H9 (cell line): ENCODE measurements at regions not wholly inside any gene's neighbourhood (a gene's known extent, or its start where the extent isn't known, plus 50 kb on each side); places are given as distances from the start of the nearest gene placed in this dataset.

Source experiments
- DNase-seq: peaks from one replicate; pipeline ENCODE4 v3.0.0-alpha.2; 2017
- H2AFZ ChIP-seq: one replicate; pipeline ENCODE4 v1.6.1; 2013; ENCODE audit warnings: mild to moderate bottlenecking, low read length, control low read depth, moderate library complexity
- H2AK5ac ChIP-seq: 2 replicates; pipeline ENCODE4 v1.6.1; 2013; ENCODE audit warnings: low read length, control low read depth, mixed read lengths; ENCODE audit not compliant: insufficient read length
- H2BK120ac ChIP-seq: one replicate; pipeline ENCODE4 v1.6.1; 2013; ENCODE audit warnings: low read depth, mild to moderate bottlenecking, low read length, control low read depth, inconsistent platforms; ENCODE audit not compliant: poor library complexity, severe bottlenecking
- H2BK12ac ChIP-seq: 2 replicates; pipeline ENCODE4 v1.6.1; 2013; ENCODE audit warnings: low read length, control low read depth, mixed read lengths, low read depth; ENCODE audit not compliant: insufficient read length
- H2BK15ac ChIP-seq: 2 replicates; pipeline ENCODE4 v1.6.1; 2013; ENCODE audit warnings: low read depth, low read length, control low read depth
- H2BK20ac ChIP-seq: one replicate; pipeline ENCODE4 v1.6.1; 2013; ENCODE audit warnings: low read depth, mild to moderate bottlenecking, low read length, control low read depth, inconsistent platforms; ENCODE audit not compliant: poor library complexity, severe bottlenecking
- H2BK5ac ChIP-seq: 2 replicates; pipeline ENCODE4 v1.6.1; 2013; ENCODE audit warnings: low read length, control low read depth, mixed read lengths; ENCODE audit not compliant: insufficient read length
- H3K14ac ChIP-seq: 2 replicates; pipeline ENCODE4 v1.6.1; 2013; ENCODE audit warnings: low read length, control low read depth; ENCODE audit not compliant: insufficient read depth
- H3K18ac ChIP-seq: 2 replicates; pipeline ENCODE4 v1.6.1; 2013; ENCODE audit warnings: low read depth, mild to moderate bottlenecking, mixed read lengths, low read length, control low read depth; ENCODE audit not compliant: insufficient read length
- H3K23ac ChIP-seq: 2 replicates; pipeline ENCODE4 v1.6.1; 2013; ENCODE audit warnings: low read length, control low read depth, mixed read lengths, low read depth; ENCODE audit not compliant: insufficient read length
- H3K23me2 ChIP-seq: 2 replicates; pipeline ENCODE4 v1.6.1; 2013; ENCODE audit warnings: low read depth, mild to moderate bottlenecking, mixed read lengths, low read length, control low read depth; ENCODE audit not compliant: insufficient read length, poor library complexity, severe bottlenecking
- H3K27ac ChIP-seq: 2 replicates; pipeline ENCODE4 v1.5.1; 2013; ENCODE audit warnings: low read length, control low read depth, mixed read lengths, low read depth; ENCODE audit not compliant: insufficient read length
- H3K27me3 ChIP-seq: 2 replicates; pipeline ENCODE4 v1.6.1; 2013; ENCODE audit warnings: low read length, control low read depth, inconsistent platforms; ENCODE audit not compliant: insufficient read depth
- H3K4ac ChIP-seq: 2 replicates; pipeline ENCODE4 v1.6.1; 2013; ENCODE audit warnings: low read depth, mild to moderate bottlenecking, control low read depth, inconsistent platforms, low read length, moderate library complexity
- H3K4me1 ChIP-seq: 2 replicates; pipeline ENCODE4 v1.6.1; 2013; ENCODE audit warnings: low read length, control low read depth, inconsistent platforms; ENCODE audit not compliant: insufficient read depth
- H3K4me2 ChIP-seq: 2 replicates; pipeline ENCODE4 v1.6.1; 2013; ENCODE audit warnings: low read length, control low read depth, mixed read lengths; ENCODE audit not compliant: insufficient read length, insufficient read depth
- H3K56ac ChIP-seq: 2 replicates; pipeline ENCODE4 v1.6.1; 2013; ENCODE audit warnings: low read depth, mild to moderate bottlenecking, mixed read lengths, low read length, control low read depth; ENCODE audit not compliant: insufficient read length
- H3K79me1 ChIP-seq: 2 replicates; pipeline ENCODE4 v1.6.1; 2013; ENCODE audit warnings: low read depth, mild to moderate bottlenecking, moderate library complexity, low read length, control low read depth, inconsistent platforms; ENCODE audit not compliant: insufficient read depth, poor library complexity, severe bottlenecking
- H3K79me2 ChIP-seq: 2 replicates; pipeline ENCODE4 v1.6.1; 2013; ENCODE audit warnings: low read length, control low read depth, inconsistent platforms; ENCODE audit not compliant: insufficient read depth
- H3K9ac ChIP-seq: 2 replicates; pipeline ENCODE4 v1.6.1; 2013; ENCODE audit warnings: low read length, control low read depth, mixed read lengths; ENCODE audit not compliant: insufficient read length; ENCODE audit errors: extremely low read depth
- H3K9me3 ChIP-seq: one replicate; pipeline ENCODE4 v1.6.1; 2013; ENCODE audit warnings: low read depth, low read length, inconsistent platforms; ENCODE audit not compliant: control insufficient read depth
- H3T11ph ChIP-seq: one replicate; pipeline ENCODE4 v1.6.1; 2013; ENCODE audit warnings: mild to moderate bottlenecking, low read length, control low read depth, inconsistent platforms
- H4K20me1 ChIP-seq: one replicate; pipeline ENCODE4 v1.6.1; 2013; ENCODE audit not compliant: control insufficient read depth, insufficient read length, insufficient read depth
- H4K5ac ChIP-seq: 2 replicates; pipeline ENCODE4 v1.6.1; 2013; ENCODE audit warnings: low read depth, mild to moderate bottlenecking, mixed read lengths, low read length, control low read depth; ENCODE audit not compliant: insufficient read length
- H4K8ac ChIP-seq: replicated peaks from 2 replicates; pipeline ENCODE4 v1.6.1; 2013; ENCODE audit warnings: low read length, control low read depth, mixed read lengths, low read depth; ENCODE audit not compliant: insufficient read length
- H4K91ac ChIP-seq: 2 replicates; pipeline ENCODE4 v1.6.1; 2013; ENCODE audit warnings: low read depth, mild to moderate bottlenecking, moderate library complexity, mixed read lengths, low read length, control low read depth; ENCODE audit not compliant: insufficient read length
- H3K27ac Mint-ChIP-seq, 3 experiments: 2 replicates in 2 of 3; 3 replicates in 1 of 3; pipeline ENCODE4 v1.8.0; 2020 to 2021; ENCODE audit warnings: mixed read lengths in 3 of 3, mild to moderate bottlenecking in 1 of 3, moderate library complexity in 1 of 3
- H3K27me3 Mint-ChIP-seq: 2 replicates; pipeline ENCODE4 v1.8.0; 2021; ENCODE audit warnings: low read depth, mild to moderate bottlenecking, moderate library complexity, mixed read lengths
- H3K36me3 Mint-ChIP-seq, 3 experiments: 2 replicates in 2 of 3; 3 replicates in 1 of 3; pipeline ENCODE4 v1.8.0; 2020 to 2021; ENCODE audit warnings: low read depth in 3 of 3, mixed read lengths in 3 of 3; ENCODE audit not compliant: insufficient read depth in 1 of 3
- H3K4me1 Mint-ChIP-seq, 2 experiments: 2 replicates each; pipeline ENCODE4 v1.8.0; 2020; ENCODE audit warnings: mixed read lengths in 2 of 2
- H3K4me3 Mint-ChIP-seq, 2 experiments: 2 replicates in 1 of 2; 3 replicates in 1 of 2; pipeline ENCODE4 v1.8.0; 2020 to 2021; ENCODE audit warnings: mild to moderate bottlenecking in 2 of 2, mixed read lengths in 2 of 2, moderate library complexity in 1 of 2
- H3K9me3 Mint-ChIP-seq, 2 experiments: 2 replicates in 1 of 2; 3 replicates in 1 of 2; pipeline ENCODE4 v1.8.0; 2020; ENCODE audit warnings: mild to moderate bottlenecking in 2 of 2, mixed read lengths in 2 of 2, moderate library complexity in 1 of 2
- WGBS: extraction: QIAGEN DNeasy Blood & Tissue Kit; methylation state at CpG from one replicate; pipeline ENCODE4 v1.1.7; 2013; ENCODE audit warnings: missing lambda C conversion rate, low lambda C conversion rate, mixed read lengths; ENCODE audit not compliant: insufficient read length; ENCODE audit errors: extremely low coverage; 5-methylcytosine and 5-hydroxymethylcytosine counted together
- TF ChIP-seq, protein P1 (sequence below): fragments of 200-600 bp; sonication (generic); conservative IDR thresholded peaks from 3 replicates; pipeline ENCODE4 v1.8.0; 2021; ENCODE audit warnings: antibody characterized with exemption, mild to moderate bottlenecking

DNA sequence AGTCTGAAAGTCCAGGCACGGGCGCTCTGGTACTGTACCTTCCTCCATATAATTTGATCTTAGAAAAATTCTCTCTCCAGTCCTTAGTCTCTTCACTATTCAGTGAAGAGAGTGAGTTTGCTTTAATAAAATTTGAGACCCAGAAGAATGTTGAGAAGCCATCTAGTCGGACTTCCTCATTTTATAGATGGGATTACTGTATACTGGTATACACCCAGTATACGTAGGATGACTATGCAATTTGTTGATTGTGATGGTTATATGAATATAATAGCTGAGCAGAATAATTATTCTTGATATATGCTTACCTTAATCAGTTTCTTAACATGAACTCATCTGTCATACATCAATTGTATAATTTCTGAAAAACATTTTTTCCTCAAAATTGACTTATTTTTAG, 328.0 kb upstream of the B3GALT2 start:
- H2BK5ac ChIP-seq = no peak overlapping the region
- no peaks in the 10 kb centered on the region for H3K9me3 ChIP-seq
- H2BK15ac ChIP-seq = no peak overlapping the region
- no peak overlapping the region for H3K9ac ChIP-seq
- H3K27me3 Mint-ChIP-seq = no peaks in the 10 kb centered on the region; the same call in 1 of the 2 replicates
- WGBS = no CpG with 5 or more reads among the region's 4 CpGs
- H2BK12ac ChIP-seq = no peak overlapping the region
- no peaks in the 10 kb centered on the region for H3K79me1 ChIP-seq
- no peak overlapping the region for H3K4ac ChIP-seq
- no peak overlapping the region for H2BK20ac ChIP-seq
- H3K23ac ChIP-seq = no peak overlapping the region
- H3K4me1 ChIP-seq = no peaks in the 10 kb centered on the region
- H3K79me2 ChIP-seq = no peaks in the 10 kb centered on the region
- no peak overlapping the region for H3K56ac ChIP-seq
- H3K23me2 ChIP-seq = no peaks in the 10 kb centered on the region
- H2AFZ ChIP-seq = no peak overlapping the region
- no peaks in the 10 kb centered on the region for H4K20me1 ChIP-seq
- no peak overlapping the region for H3K4me3 Mint-ChIP-seq
- no peak overlapping the region for H3K14ac ChIP-seq
- no peaks in the 10 kb centered on the region for H3K4me1 Mint-ChIP-seq
- H3K18ac ChIP-seq = no peak overlapping the region
- H3K4me2 ChIP-seq = no peak overlapping the region
- no peak overlapping the region for H4K8ac ChIP-seq
- H3K36me3 Mint-ChIP-seq = no peaks in the 10 kb centered on the region
- DNase-seq = no peak
- H4K5ac ChIP-seq = no peak overlapping the region
- no peak overlapping the region for H4K91ac ChIP-seq
- TF ChIP-seq, protein P1, sequence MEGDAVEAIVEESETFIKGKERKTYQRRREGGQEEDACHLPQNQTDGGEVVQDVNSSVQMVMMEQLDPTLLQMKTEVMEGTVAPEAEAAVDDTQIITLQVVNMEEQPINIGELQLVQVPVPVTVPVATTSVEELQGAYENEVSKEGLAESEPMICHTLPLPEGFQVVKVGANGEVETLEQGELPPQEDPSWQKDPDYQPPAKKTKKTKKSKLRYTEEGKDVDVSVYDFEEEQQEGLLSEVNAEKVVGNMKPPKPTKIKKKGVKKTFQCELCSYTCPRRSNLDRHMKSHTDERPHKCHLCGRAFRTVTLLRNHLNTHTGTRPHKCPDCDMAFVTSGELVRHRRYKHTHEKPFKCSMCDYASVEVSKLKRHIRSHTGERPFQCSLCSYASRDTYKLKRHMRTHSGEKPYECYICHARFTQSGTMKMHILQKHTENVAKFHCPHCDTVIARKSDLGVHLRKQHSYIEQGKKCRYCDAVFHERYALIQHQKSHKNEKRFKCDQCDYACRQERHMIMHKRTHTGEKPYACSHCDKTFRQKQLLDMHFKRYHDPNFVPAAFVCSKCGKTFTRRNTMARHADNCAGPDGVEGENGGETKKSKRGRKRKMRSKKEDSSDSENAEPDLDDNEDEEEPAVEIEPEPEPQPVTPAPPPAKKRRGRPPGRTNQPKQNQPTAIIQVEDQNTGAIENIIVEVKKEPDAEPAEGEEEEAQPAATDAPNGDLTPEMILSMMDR = no peak
- no peaks in the 10 kb centered on the region for H3K27me3 ChIP-seq
- H3K27ac ChIP-seq = no peak overlapping the region
- no peak overlapping the region for H3K27ac Mint-ChIP-seq
- H2AK5ac ChIP-seq = no peak overlapping the region
- H3T11ph ChIP-seq = no peak overlapping the region
- no peaks in the 10 kb centered on the region; a peak in 1 of 5 replicates for H3K9me3 Mint-ChIP-seq
- no peak overlapping the region for H2BK120ac ChIP-seq
